HUES64 (cell line): ENCODE measurements at regions not wholly inside any gene's neighbourhood (a gene's known extent, or its start where the extent isn't known, plus 50 kb on each side); places are given as distances from the start of the nearest gene placed in this dataset.

Source experiments
- H3K27ac ChIP-seq: 2 replicates; pipeline ENCODE4 v1.7.0; 2013; ENCODE audit warnings: low read depth, low read length, inconsistent platforms
- H3K27me3 ChIP-seq: 2 replicates; pipeline ENCODE4 v1.6.1; 2013; ENCODE audit warnings: mild to moderate bottlenecking, low read length; ENCODE audit not compliant: insufficient read depth
- H3K36me3 ChIP-seq: 2 replicates; pipeline ENCODE4 v1.6.1; 2013; ENCODE audit warnings: mild to moderate bottlenecking, low read length; ENCODE audit not compliant: insufficient read depth
- H3K4me1 ChIP-seq: 2 replicates; pipeline ENCODE4 v1.6.1; 2013; ENCODE audit warnings: mild to moderate bottlenecking, low read length, moderate library complexity; ENCODE audit not compliant: insufficient read depth
- H3K4me3 ChIP-seq: 2 replicates; pipeline ENCODE4 v1.5.1; 2013; ENCODE audit warnings: mild to moderate bottlenecking, low read length, moderate library complexity
- H3K9ac ChIP-seq: 2 replicates; pipeline ENCODE4 v1.6.1; 2013; ENCODE audit warnings: mild to moderate bottlenecking, low read depth, low read length
- H3K9me3 ChIP-seq: 2 replicates; pipeline ENCODE4 v1.6.1; 2013; ENCODE audit warnings: low read depth, low read length; ENCODE audit not compliant: insufficient read depth
- WGBS: fragments of 150-250, 120-280 bp; methylation state at CpG from one replicate; pipeline ENCODE4 v1.1.7; 2013; ENCODE audit warnings: missing lambda C conversion rate; 5-methylcytosine and 5-hydroxymethylcytosine counted together

GRCh38 chr6:15955484-15955883 is 173.4 kb upstream of the MYLIP start:
- WGBS: 89% methylated on average over 3 of the region's 3 CpGs
- peaks cover 16% of the 10 kb centered on the region for H3K4me1 ChIP-seq
- no peak overlapping the region for H3K9ac ChIP-seq
- no peak overlapping the region for H3K27ac ChIP-seq
- no peaks in the 10 kb centered on the region for H3K36me3 ChIP-seq
- H3K27me3 ChIP-seq: no peaks in the 10 kb centered on the region
- H3K9me3 ChIP-seq: peaks cover 6% of the 10 kb centered on the region; the same call in 1 of the 2 replicates
- H3K4me3 ChIP-seq: no peak overlapping the region

GRCh38 chr6:15953152-15953880 is 175.6 kb upstream of the MYLIP start:
- no peaks in the 10 kb centered on the region for H3K27me3 ChIP-seq
- H3K9ac ChIP-seq: no peak overlapping the region
- WGBS: 59% methylated on average over 3 of the region's 3 CpGs
- H3K4me3 ChIP-seq: no peak overlapping the region
- no peaks in the 10 kb centered on the region for H3K9me3 ChIP-seq
- no peak overlapping the region for H3K27ac ChIP-seq
- H3K4me1 ChIP-seq: peaks cover 33% of the 10 kb centered on the region
- no peaks in the 10 kb centered on the region for H3K36me3 ChIP-seq

DNA sequence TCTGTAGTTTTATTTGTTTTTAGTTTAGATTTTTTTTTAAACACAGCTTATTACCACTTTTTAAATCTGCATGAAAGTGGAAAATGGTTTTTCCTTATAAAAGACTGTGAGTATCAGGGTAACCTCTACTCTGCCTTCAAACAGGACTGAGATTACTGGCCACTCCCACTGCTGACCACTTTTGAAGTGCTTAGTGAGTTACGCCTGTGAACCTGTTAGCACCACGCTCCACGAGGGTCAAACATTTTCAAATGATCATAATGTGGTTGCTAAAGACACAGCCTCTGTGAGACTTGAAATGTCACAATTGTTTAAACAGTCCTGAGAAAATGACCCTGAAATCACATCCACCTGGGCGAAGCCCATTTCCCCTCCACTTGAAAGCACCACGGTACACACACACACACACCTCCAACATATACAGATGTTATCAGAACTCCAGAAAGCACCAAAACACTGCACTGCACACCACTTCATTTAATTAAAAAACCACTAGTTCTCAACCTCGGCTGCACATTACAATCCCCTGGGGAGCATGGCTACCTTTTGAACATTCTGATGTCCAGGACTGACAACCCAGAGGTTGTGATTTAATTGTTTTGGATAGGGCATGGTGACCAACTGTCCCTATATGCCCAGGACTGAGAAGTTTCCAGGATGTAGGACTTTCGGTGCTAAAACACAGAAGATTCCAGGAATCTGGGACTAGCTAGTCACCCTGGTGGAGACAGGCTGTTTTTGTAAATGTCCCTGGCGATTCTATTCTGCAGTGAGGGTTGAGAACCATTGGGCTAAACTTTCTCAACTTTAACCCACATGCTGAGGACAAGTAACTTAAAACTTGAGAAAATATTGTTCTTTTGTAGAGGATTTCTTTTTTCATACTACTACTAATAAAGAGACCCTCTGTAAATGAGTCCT is 176.4 kb upstream of the MYLIP start:
- H3K27me3 ChIP-seq: no peaks in the 10 kb centered on the region
- H3K36me3 ChIP-seq: no peaks in the 10 kb centered on the region
- H3K9ac ChIP-seq: no peak overlapping the region
- no peak overlapping the region for H3K27ac ChIP-seq
- H3K4me1 ChIP-seq: peaks cover 33% of the 10 kb centered on the region
- no peaks in the 10 kb centered on the region for H3K9me3 ChIP-seq
- H3K4me3 ChIP-seq: no peak overlapping the region
- 90% methylated on average over 8 of the region's 8 CpGs for WGBS

DNA sequence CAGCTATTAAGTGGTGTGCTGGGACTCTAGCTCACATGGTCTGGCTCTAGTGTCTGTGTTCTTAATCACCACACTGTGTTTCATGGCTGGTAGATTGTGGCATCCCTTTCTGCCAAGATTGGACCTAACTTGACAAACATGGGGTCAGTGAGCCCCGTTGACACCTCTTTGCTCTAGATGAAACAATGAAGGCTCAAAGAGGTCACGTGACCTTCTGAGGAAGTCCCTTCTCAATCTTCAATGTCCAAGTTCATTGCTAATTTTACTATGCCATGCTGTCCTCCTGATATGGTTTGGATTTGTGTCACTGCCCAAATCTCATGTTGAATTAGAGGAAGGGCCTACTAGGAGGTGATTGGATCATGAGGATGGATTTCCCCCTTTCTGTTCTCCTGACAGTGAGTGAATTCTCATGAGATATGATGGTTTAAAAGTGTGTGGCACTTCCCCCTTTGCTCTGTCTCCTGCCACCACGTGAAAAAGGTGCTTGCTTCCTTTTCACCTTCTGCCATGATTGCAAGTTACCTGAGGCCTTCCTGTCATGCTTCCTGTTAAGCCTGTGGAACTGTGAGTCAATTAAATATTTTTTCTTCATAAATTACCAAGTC is 177.8 kb upstream of the MYLIP start:
- Histone ChIP-seq H3K4me3 (no peak overlapping the region), H3K27ac (no peak overlapping the region), H3K36me3 (no peaks in the 10 kb centered on the region), H3K4me1 (peaks cover 33% of the 10 kb centered on the region), H3K27me3 (no peaks in the 10 kb centered on the region), H3K9ac (no peak overlapping the region), H3K9me3 (no peaks in the 10 kb centered on the region)
- WGBS: 92% methylated on average over 3 of the region's 3 CpGs

GRCh38 chr6:15949982-15950381 is 178.9 kb upstream of the MYLIP start:
- whole genome bisulfite sequencing: no CpG with 5 or more reads among the region's 1 CpG

DNA sequence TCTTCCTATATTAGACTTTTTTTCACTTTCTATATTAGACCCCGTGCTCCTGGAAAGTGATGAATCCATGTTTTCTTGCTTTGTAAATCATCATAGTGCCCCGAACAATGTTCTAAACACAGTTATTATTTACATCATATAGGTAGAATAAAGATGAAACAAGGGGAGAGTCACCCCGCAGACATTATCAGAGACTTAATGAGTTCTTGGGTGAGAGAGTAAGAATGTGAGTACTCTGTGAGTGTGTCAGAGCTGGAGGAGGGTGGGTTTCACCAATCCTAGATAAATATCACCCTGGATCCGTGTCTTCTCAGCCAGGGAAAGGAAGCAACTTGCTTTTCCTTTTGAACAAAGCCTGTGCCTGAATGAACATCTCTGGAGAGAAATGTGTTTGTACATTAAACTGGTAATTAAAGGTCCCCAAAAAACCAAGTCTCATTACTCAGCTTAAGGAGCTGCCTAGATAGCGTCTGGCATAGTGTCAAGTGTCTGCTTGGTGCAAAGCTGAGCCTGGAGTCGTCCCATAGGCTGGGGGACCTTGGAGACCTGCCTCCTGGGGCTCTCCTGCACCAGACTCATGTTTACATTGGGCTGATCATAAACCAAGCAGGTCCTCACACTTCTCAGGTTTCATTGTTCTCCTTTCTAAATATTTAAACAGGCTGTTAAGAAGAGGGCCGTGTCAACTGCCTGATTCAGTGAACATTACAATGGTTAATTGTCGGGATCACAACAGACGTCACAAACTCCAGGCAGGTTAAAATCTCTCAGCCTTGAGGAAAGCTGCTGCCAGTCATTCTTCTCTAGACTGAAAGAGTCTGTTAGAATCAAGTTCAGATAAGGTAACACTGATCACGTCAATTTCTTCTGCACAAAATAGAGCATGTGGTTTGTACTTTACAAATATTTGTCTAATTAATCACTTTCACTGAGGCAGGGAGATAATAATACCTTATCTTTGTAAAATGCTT is 179.7 kb upstream of the MYLIP start:
- no peak overlapping the region for H3K4me3 ChIP-seq
- no peaks in the 10 kb centered on the region for H3K9me3 ChIP-seq
- no peaks in the 10 kb centered on the region for H3K36me3 ChIP-seq
- peaks cover 29% of the 10 kb centered on the region for H3K4me1 ChIP-seq
- no peak overlapping the region for H3K9ac ChIP-seq
- WGBS: 54% methylated on average over 8 of the region's 10 CpGs
- no peaks in the 10 kb centered on the region for H3K27me3 ChIP-seq
- no peak overlapping the region; the same call in 1 of the 2 replicates for H3K27ac ChIP-seq

More at GRCh38 chr6:15949982-15950381, 178.9 kb upstream of the MYLIP start:
- Histone ChIP-seq H3K36me3 (no peaks in the 10 kb centered on the region), H3K4me3 (no peak overlapping the region), H3K4me1 (peaks cover 29% of the 10 kb centered on the region), H3K27ac (no peak overlapping the region), H3K27me3 (no peaks in the 10 kb centered on the region), H3K9ac (no peak overlapping the region), H3K9me3 (no peaks in the 10 kb centered on the region)

GRCh38 chr6:15947923-15948322 is 181.0 kb upstream of the MYLIP start:
- H3K27me3 ChIP-seq: no peaks in the 10 kb centered on the region
- WGBS: 95% methylated on average over 3 of the region's 4 CpGs
- H3K27ac ChIP-seq: no peak overlapping the region
- no peaks in the 10 kb centered on the region for H3K36me3 ChIP-seq
- H3K9me3 ChIP-seq: no peaks in the 10 kb centered on the region
- no peak overlapping the region for H3K4me3 ChIP-seq
- H3K4me1 ChIP-seq: peaks cover 19% of the 10 kb centered on the region
- H3K9ac ChIP-seq: no peak overlapping the region

DNA sequence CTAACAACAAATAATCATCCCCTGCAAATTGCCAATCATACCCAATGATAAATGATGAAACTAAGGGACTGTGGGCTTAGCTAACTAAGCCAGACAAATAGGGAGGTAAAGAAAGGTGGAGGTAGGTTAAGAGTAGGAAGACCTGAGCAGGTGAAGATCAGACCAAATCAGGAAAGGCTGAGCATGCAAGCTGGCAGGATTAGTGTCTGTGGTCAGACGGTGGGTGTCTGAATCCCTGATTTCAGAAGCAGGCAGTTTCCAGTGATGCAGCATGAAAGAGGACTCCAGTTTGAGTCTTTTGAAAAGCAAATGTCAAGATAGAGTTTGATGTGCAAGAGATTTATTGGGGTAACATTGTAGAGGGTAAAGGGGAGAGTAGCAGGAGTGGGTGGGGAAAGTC is 181.4 kb upstream of the MYLIP start:
- no peak overlapping the region for H3K27ac ChIP-seq
- H3K27me3 ChIP-seq: no peaks in the 10 kb centered on the region
- WGBS: 91% methylated on average over 1 of the region's 1 CpG
- H3K4me3 ChIP-seq: no peak overlapping the region
- peaks cover 18% of the 10 kb centered on the region for H3K4me1 ChIP-seq
- no peaks in the 10 kb centered on the region for H3K36me3 ChIP-seq
- no peak overlapping the region for H3K9ac ChIP-seq
- H3K9me3 ChIP-seq: no peaks in the 10 kb centered on the region

DNA sequence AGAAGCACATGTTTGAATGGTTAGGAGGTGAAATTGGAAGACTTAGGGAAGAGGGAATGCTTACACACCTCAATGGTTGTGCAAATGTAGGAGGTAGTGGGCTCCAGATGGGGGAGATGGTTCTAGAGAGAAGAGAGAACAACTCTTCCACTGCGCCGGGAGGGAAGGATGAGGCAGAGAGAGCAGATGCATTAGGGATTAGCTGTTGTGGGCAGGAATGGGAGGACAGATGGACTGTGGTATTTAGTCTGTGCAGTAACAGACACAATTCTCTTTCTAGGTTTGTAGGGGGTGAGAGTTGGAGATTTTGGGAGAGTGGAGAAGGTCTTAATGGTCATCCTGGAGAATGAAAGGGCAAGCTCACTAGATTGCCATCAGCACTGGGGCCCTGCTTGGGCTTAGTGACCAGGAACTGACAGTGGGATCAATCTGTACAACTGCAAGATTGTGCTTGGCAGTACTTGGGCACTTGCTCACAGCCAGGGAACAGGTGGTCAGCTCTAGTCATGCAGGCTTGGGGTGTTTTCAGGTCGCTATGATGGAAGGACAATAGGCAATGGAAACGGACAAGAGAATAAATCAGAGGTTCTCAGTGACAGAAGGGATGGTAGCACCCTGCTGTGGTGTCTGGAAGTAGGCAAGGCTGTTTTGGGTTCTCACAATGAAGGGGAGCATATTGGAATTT is 182.0 kb upstream of the MYLIP start:
- no peaks in the 10 kb centered on the region for H3K9me3 ChIP-seq
- no peaks in the 10 kb centered on the region for H3K27me3 ChIP-seq
- no peak overlapping the region for H3K9ac ChIP-seq
- WGBS: 94% methylated on average over 4 of the region's 4 CpGs
- H3K4me3 ChIP-seq: no peak overlapping the region
- no peak overlapping the region for H3K27ac ChIP-seq
- H3K4me1 ChIP-seq: peaks cover 18% of the 10 kb centered on the region
- H3K36me3 ChIP-seq: no peaks in the 10 kb centered on the region

DNA sequence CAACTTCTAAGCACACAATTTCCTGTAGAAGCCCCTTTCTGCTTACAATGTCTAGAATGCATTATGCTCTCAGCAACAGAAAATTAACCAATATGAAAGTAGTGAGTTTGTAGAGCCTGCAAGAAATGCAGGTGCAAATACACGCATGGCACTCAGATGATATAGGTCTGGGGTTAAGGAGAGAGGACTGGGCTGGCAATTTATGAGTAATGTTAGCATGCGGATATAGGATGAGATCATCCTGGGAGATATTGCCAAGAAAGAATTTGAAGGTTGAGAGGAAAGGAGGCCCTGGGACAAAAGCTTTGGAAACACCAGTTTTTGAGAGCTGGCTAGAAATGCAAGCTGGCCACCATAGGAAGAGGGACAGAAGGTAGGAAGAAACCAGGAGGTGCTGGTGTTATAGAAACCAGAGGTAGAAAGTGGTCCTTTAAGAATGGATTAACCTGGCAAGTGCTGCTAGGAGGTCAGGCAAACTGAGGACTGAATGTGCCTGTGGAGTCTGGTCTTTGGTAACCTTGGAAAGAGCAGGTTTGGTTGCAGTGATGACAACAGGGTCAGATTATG is 183.2 kb upstream of the MYLIP start:
- WGBS: 93% methylated on average over 2 of the region's 2 CpGs
- Histone ChIP-seq H3K36me3 (no peaks in the 10 kb centered on the region), H3K9ac (no peak overlapping the region), H3K27me3 (no peaks in the 10 kb centered on the region), H3K9me3 (no peaks in the 10 kb centered on the region), H3K4me3 (no peak overlapping the region), H3K4me1 (peaks cover 18% of the 10 kb centered on the region), H3K27ac (no peak overlapping the region)
